ENCODE measurements at regions not wholly inside any gene's neighbourhood (a gene's known extent, or its start where the extent isn't known, plus 50 kb on each side); places are given as distances from the start of the nearest gene placed in this dataset.

DNA sequence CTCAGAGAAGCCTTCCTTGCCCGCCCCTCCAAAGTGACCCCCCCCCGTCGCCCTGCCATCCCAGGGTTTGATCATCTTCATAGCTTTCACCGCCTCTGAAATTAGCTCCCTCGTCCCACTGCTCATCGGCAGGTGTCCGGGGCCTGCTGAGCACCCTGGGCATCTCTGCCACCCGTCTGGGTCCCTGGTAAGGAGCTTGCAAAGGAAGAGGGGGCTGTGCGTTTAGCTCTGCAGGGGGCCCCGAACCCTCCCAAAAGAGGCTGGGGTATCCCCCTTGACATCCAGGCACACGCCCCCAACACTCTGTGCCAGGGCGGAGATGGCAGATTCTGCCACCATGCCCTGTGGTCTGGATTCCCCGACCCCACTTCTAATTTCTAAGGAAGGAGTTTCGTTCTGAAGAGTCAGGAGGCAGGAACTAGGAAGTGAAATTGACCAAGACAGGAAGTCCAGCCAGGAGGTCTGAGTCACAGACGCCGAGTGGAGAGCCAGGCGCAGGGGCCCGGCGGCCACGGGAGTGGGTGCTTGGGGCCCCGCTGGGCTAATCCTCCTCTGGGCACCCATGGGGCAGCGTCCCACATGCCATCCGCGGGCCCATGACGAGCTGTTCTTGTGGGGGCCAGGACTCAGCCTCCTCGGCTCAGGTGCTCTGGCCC lies 95.7 kb downstream of the RFLNA start:
- H3K36me3 Mint-ChIP-seq (ENCODE audit: insufficient read depth): peaks cover 11% of the 10 kb centered on the region
- no peak for DNase-seq
- no peaks in the 10 kb centered on the region for H3K9me3 Mint-ChIP-seq
- ATAC-seq (replicated peaks): no peak
- no peaks in the 10 kb centered on the region for H3K27me3 Mint-ChIP-seq
- peak overlapping the region; percentile 70 to 73 for H3K4me3 Mint-ChIP-seq
- H3K27ac Mint-ChIP-seq: peak overlapping the region; percentile 15 to 86
- peaks cover 10 to 19% of the 10 kb centered on the region in 2 donors for H3K4me1 Mint-ChIP-seq (ENCODE audit: low read depth in 2 of 2)

DNA sequence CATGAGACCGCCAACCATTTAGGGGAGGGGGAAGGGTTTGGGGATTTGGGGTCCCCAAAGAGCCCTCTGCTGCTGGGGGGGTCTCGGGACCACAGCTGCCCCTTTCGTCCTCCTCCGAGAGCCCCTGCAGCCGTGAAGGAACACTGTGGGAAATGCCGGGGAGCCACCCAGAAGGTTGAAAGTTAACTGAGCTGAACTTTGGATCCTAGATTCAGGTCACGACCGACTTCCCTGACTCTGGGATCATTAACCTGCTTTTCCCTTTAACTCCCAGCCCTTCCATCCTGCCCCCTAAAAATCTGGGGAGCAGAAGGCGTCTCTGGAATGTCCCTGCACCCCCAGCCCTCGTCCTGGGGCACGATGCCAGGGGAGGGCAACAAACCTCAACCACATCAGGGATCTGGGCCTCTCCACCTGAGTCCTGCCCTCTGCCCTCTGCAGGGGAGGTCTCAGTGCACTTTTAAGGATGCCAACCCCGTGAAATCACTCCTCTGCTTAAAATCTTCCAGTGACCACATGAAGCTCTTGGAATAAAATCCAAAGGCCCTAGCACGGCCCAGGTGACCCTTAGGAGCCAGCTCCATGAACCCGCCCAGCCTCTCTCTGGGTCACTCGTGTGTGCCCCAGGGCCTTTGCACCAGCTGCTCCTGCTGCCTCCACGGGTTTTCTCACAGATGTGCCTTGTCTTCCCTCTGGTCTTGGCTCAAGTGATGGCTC lies 95.0 kb downstream of the RFLNA start:
- H3K4me3 Mint-ChIP-seq: peak overlapping the region; percentile 66 to 70
- ATAC-seq (replicated peaks): no peak
- peak overlapping the region in 1 of 2 donors; percentile 86 for H3K27ac Mint-ChIP-seq

DNA sequence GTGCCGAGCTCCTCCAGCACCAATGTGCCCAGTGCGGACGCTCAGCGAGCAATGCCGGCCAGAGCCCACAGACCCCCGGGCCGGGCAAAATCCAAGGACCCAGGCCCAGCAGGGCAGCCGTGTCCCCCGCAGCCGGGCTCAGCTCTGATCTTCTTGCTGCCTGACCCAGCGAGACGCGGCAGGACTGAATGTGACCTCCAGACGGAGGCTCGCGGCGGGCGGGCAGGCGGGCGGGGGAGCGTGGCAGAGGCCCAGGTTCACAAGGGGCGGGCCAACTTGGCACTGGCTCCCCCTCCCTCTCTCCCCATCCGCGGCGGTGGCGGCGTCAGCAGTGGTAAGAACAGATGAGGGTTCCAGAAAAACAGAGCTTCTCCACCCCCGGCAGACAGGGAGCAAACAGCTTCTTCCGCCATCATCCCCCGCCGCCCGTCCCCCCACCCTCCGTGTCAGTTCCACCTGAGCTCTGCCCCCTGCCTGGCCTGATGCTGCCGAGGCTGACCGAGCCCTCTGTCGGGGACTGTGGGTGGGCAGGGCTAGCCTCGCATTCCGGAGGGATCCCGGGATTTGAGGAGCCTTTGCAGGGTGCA lies 94.3 kb downstream of the RFLNA start:
- Mint-ChIP-seq H3K27me3 (no peaks in the 10 kb centered on the region), H3K27ac (peak overlapping the region; percentile 57 to 86), H3K4me1 (ENCODE audit: low read depth in 2 of 2) (peaks cover 10 to 19% of the 10 kb centered on the region in 2 donors), H3K9me3 (no peaks in the 10 kb centered on the region), H3K4me3 (peak overlapping the region; percentile 66 to 70), H3K36me3 (ENCODE audit: insufficient read depth) (peaks cover 14% of the 10 kb centered on the region)
- DNase-seq (peak; percentile 64 to 67 (median 65)), ATAC-seq (replicated peaks) (peak; percentile 81)

More for the DNA sequence above, 95.0 kb downstream of the RFLNA start:
- no peaks in the 10 kb centered on the region for H3K9me3 Mint-ChIP-seq
- H3K4me1 Mint-ChIP-seq (ENCODE audit: low read depth in 2 of 2): peaks cover 10 to 19% of the 10 kb centered on the region in 2 donors
- H3K36me3 Mint-ChIP-seq (ENCODE audit: insufficient read depth): peaks cover 14% of the 10 kb centered on the region
- H3K27me3 Mint-ChIP-seq: no peaks in the 10 kb centered on the region
- no peak for DNase-seq

DNA sequence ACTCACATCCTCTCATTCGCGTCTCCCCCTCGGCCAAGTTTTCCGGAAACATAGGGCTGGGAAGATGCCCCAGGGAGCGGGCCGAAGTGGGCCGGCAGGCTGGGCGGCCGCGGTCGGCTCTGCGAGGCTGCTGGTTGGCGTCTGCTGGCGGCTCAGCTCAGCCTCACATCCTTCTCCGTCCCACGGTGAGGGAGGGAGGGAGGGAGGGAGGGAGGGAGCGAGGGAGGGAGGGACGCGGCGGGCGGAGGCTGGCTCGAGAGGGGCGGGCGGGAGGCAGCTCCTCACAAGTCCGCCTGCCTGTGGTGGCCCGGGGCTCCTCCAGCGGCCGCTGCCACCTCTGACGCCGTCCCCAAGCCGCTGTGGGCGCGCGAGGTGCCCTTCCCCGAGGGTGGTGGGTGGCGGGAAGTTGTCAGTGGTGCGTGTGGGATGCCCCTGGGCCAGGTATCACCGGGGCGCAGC lies 93.8 kb downstream of the RFLNA start:
- H3K9me3 Mint-ChIP-seq: no peaks in the 10 kb centered on the region
- H3K27me3 Mint-ChIP-seq: no peaks in the 10 kb centered on the region
- DNase-seq: peak; percentile 47 to 58 (median 56)
- ATAC-seq (replicated peaks): peak; percentile 81
- peak overlapping the region; percentile 57 to 86 for H3K27ac Mint-ChIP-seq
- peaks cover 10 to 19% of the 10 kb centered on the region in 2 donors for H3K4me1 Mint-ChIP-seq (ENCODE audit: low read depth in 2 of 2)
- peak overlapping the region; percentile 66 to 70 for H3K4me3 Mint-ChIP-seq
- peaks cover 17% of the 10 kb centered on the region for H3K36me3 Mint-ChIP-seq (ENCODE audit: insufficient read depth)

DNA sequence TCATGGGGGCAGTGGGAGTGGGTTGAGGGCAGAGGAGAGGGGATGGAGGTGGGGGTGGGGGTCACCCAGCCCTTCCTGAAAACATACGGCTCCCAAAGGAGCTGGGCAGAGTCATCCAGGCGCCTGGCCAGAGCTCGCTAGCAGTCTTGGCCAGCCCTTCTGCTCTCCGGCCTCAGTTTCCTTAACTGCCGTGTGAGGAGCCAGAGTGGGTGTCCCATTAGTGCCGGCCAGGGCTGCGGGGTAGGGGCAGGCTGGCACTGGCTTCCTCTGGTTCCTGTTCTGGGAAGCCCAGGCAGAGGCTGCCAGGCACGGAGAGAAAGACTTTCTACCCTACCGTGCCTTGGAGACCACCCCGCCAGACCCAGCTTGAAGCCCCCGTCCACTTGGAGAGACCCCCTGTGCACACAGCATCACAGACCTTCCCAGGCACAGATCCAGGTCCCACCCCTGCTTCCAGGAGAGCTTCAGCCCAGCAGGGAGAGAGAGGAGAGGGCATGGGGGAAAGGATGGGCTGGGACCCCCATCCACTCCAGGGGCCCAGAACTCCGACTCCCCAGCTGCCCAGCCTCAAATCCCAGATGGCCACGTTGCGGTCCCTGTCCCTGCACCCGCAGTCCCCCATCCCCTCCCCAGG lies 93.3 kb downstream of the RFLNA start:
- Mint-ChIP-seq H3K36me3 (ENCODE audit: insufficient read depth) (peaks cover 20% of the 10 kb centered on the region), H3K4me1 (ENCODE audit: low read depth in 2 of 2) (peaks cover 10 to 14% of the 10 kb centered on the region in 2 donors), H3K27ac (peak overlapping the region; percentile 57 to 86), H3K4me3 (peak overlapping the region; percentile 37 to 55), H3K27me3 (no peaks in the 10 kb centered on the region), H3K9me3 (no peaks in the 10 kb centered on the region)
- ATAC-seq (replicated peaks) (no peak), DNase-seq (no peak)

DNA sequence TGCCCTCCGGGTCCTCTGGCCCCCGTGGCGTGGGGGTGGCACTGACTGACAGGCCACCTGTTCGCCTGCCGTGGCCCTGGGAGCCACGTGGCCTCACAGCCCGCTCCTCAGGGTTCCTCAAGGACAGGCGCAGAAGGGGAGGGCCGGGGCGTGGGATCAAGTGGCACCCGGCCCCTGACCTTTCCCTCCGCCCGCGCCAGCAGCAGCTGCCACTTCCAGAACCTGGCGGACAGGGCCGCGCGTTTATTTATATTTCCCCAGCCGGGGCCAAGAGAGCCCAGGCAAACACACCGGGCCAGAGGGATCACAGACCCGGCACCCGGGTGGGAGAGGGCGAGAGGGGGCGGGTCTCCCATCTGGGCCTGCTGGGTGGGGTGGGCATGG lies 92.6 kb downstream of the RFLNA start:
- H3K9me3 Mint-ChIP-seq: no peaks in the 10 kb centered on the region
- no peaks in the 10 kb centered on the region for H3K27me3 Mint-ChIP-seq
- DNase-seq: no peak
- H3K27ac Mint-ChIP-seq: peak overlapping the region in 1 of 2 donors; percentile 86
- H3K36me3 Mint-ChIP-seq (ENCODE audit: insufficient read depth): peaks cover 20% of the 10 kb centered on the region
- peak overlapping the region in 1 of 2 donors; percentile 36 for H3K4me3 Mint-ChIP-seq
- H3K4me1 Mint-ChIP-seq (ENCODE audit: low read depth in 2 of 2): peaks cover 10 to 14% of the 10 kb centered on the region in 2 donors
- ATAC-seq (replicated peaks): no peak

DNA sequence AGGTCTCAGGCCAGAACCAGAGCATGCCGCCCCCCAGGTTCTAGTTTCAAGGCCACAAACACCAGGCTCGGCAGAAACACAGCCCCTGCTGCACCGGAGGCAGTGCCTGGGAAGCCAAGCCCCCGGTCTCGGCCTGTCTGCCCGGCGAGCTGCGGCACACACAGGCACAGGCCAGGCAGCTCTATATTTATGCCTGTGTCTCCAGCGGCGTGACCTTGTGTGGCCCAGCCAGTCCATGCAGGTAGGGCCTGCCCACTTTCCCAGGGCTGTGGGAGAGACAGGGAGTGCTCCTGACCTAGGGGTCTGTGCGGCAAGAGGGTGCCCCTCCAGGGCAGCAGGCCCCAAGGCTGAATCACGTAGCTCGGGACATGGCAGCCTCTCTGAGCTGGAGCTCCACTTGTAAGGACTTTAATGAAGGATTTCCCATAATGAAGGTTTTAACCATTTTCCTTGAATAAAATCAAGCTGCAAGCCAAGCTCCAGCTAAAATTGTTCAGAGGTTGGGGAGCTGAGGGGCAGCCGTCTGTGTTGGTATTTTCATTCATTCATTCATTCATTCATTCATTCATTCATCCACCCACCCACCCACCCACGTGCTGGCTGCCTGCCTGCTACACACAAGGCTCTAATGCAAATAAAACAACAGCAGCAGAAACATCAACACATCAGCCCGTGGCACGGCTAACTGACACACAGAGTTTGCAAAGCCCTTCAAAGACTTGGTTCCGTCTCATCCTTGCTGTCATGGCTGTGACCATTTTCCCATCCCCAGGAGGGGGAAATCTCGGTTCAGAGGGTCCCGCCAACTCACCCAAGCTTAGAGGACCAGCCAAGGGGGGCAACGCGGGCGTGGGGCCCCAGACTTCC lies 92.0 kb downstream of the RFLNA start:
- Mint-ChIP-seq H3K36me3 (ENCODE audit: insufficient read depth) (peaks cover 22% of the 10 kb centered on the region), H3K4me1 (ENCODE audit: low read depth in 2 of 2) (peaks cover 9 to 17% of the 10 kb centered on the region in 2 donors), H3K9me3 (no peaks in the 10 kb centered on the region), H3K27ac (no peak overlapping the region), H3K27me3 (no peaks in the 10 kb centered on the region), H3K4me3 (no peak overlapping the region)
- no peak for ATAC-seq (replicated peaks)
- no peak for DNase-seq

DNA sequence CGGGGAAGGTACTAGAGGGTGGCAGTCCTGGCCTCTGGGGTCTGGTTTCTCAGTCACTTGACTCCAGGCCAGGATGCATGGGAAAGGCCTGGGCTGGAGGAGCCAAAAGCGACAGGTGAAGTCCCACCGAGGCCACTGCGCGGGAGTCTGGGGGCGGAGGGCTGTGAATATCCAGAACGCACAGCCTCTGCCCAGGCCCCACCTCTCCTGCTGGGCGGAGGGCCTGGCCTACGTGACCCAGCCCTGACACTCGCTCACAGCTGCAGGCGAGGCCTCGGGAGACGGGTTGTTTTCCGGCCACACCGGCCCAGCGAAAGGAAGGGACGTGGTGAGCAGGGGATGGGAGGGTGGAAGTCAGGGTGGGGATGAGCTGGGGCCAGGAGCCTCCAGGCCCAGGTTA lies 91.2 kb downstream of the RFLNA start:
- peaks cover 6 to 13% of the 10 kb centered on the region in 2 donors for H3K4me1 Mint-ChIP-seq (ENCODE audit: low read depth in 2 of 2)
- H3K27me3 Mint-ChIP-seq: no peaks in the 10 kb centered on the region
- H3K4me3 Mint-ChIP-seq: no peak overlapping the region
- ATAC-seq (replicated peaks) (no peak), DNase-seq (no peak)
- H3K9me3 Mint-ChIP-seq: no peaks in the 10 kb centered on the region
- peaks cover 20% of the 10 kb centered on the region for H3K36me3 Mint-ChIP-seq (ENCODE audit: insufficient read depth)
- peak overlapping the region in 1 of 2 donors; percentile 78 for H3K27ac Mint-ChIP-seq

DNA sequence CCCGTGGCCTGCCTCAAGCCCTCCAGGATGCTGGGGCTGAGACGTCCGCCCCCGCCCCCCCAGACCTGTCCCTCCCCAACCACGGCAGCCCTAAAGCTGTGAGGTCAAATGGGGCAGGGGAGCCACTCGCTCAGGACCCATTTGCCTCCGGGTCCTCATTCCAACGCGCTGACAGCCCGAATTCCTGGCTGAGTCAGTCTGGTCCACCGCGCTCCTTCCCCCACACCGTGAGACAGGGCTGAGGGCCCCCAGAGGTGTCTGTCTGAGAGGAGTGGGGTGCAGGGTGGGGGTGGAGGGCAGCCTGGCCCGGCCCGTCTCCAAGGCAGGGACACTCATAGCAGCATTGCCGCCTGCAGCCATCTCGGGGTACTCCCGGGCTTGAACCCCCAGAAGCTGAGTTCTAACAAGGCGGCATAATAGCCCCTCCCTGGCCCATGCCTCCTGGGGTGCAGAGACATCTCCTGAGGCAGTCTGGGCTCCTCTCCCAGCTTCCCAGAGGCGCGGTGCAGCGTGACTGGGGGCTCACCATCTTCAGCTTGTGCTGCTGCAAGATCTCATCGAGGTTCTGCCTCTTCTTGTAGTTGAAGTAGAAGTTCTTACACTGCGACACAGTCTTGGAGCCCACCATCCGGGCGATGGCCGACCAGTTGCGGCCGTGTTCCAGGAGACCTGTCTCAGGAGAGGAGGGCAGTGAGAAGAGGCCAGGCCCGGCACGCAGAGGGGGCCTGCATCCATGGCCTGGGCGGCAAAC lies 90.5 kb downstream of the RFLNA start:
- Mint-ChIP-seq H3K27ac (peak overlapping the region; percentile 51 to 78), H3K36me3 (ENCODE audit: insufficient read depth) (peaks cover 18% of the 10 kb centered on the region), H3K9me3 (no peaks in the 10 kb centered on the region), H3K4me1 (ENCODE audit: low read depth in 2 of 2) (peaks cover 7 to 13% of the 10 kb centered on the region in 2 donors), H3K4me3 (no peak overlapping the region), H3K27me3 (no peaks in the 10 kb centered on the region)
- ATAC-seq (replicated peaks) (no peak), DNase-seq (no peak)

DNA sequence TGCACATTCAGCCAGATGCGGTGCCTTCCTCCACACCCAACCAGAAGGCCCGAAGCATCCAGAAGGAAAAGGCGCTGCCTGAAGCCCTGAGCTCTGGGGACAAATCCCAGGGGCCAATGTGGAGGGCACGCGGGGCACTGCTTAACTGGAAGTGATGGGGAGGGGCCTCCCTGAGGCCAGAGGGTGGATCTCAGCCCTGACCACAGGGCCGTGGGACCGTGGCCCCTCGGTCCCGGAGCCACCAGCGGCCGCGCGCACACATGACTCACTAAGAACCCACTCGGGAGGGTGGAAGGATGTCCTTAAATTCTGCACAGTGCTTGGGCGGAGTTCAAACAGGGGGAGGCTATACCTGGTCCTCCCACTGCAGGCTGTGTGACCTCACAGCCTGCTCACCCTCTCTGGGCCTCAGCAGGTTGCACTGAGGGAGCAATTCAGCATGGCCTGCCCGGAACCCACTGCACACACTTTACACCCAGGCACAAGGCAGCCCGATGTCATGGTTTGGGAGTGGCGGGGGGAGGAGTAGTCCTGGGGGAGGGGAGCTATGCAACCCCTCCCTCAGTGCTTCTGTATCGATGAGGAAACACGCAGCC lies 89.5 kb downstream of the RFLNA start:
- no peak for ATAC-seq (replicated peaks)
- no peak overlapping the region for H3K4me3 Mint-ChIP-seq
- no peaks in the 10 kb centered on the region for H3K9me3 Mint-ChIP-seq
- no peak for DNase-seq
- no peaks in the 10 kb centered on the region for H3K27me3 Mint-ChIP-seq
- H3K27ac Mint-ChIP-seq: peak overlapping the region in 1 of 2 donors; percentile 51
- peaks cover 7 to 10% of the 10 kb centered on the region in 2 donors for H3K4me1 Mint-ChIP-seq (ENCODE audit: low read depth in 2 of 2)
- peaks cover 24% of the 10 kb centered on the region for H3K36me3 Mint-ChIP-seq (ENCODE audit: insufficient read depth)

DNA sequence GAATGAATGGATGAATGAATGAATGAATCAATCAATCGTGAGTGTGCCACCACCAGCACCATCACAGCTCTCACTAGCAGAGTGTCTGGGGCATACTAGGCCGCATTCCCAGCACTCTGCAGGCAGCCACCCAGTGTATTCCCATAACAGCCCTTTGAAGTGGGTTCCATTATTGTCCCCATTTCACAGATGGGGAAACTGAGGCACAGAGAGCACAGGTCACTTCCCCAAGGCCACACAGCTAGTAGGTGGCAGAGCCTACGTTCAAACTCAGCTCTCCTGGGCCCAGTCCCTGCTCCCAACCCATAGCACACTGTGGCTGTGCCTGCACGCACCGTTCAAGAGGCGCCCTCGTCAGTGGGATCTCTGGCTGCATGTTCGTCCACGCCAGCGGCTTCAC lies 88.1 kb downstream of the RFLNA start:
- Mint-ChIP-seq H3K4me1 (ENCODE audit: low read depth in 2 of 2) (peaks cover 10 to 15% of the 10 kb centered on the region in 2 donors), H3K27me3 (no peaks in the 10 kb centered on the region), H3K27ac (peak overlapping the region; percentile 44 to 49), H3K9me3 (no peaks in the 10 kb centered on the region), H3K36me3 (ENCODE audit: insufficient read depth) (peaks cover 27% of the 10 kb centered on the region), H3K4me3 (no peak overlapping the region)
- ATAC-seq (replicated peaks): no peak
- DNase-seq: no peak
